NCI-H2196 treated with DMSO at 0.1 percent for 48 hours (cell line): ENCODE measurements at regions not wholly inside any gene's neighbourhood (a gene's known extent, or its start where the extent isn't known, plus 50 kb on each side); places are given as distances from the start of the nearest gene placed in this dataset.
"Not testable (repeated sequence)": the region's sequence is repeated elsewhere in the genome, so short reads cannot be mapped to it uniquely, and the experiment has no call there.

Source experiments
- DNase-seq: peaks from one replicate; lab custom pipeline; 2025; ENCODE audit not compliant: unreplicated experiment; lab: John Stamatoyannopoulos, UW

- no peak for DNase-seq
Measured at GRCh38 chr3:191813245-191813644, 352.3 kb downstream of the PYDC2 start.

- no peak for DNase-seq
Measured at GRCh38 chr3:191848818-191849217, 387.9 kb downstream of the PYDC2 start.

GRCh38 chr3:191859531-191859930 lies 398.6 kb downstream of the PYDC2 start:
- no peak for DNase-seq

GRCh38 chr3:191869738-191870415 lies 408.9 kb downstream of the PYDC2 start:
- no peak for DNase-seq

- no peak for DNase-seq
Measured at GRCh38 chr3:191873736-191874135, 412.8 kb downstream of the PYDC2 start.

- DNase-seq: no peak
Measured at GRCh38 chr3:191882289-191882688, 421.3 kb downstream of the PYDC2 start.

- no peak for DNase-seq
Measured at GRCh38 chr3:191884132-191884531, 423.2 kb downstream of the PYDC2 start.

- DNase-seq: no peak
Measured at GRCh38 chr3:191889106-191889505, 428.1 kb downstream of the PYDC2 start.

GRCh38 chr3:191889756-191890155 lies 428.8 kb downstream of the PYDC2 start:
- no peak for DNase-seq

- no peak for DNase-seq
Measured at GRCh38 chr3:191894406-191894805, 433.4 kb downstream of the PYDC2 start.

GRCh38 chr3:191901741-191902140 lies 440.8 kb downstream of the PYDC2 start:
- no peak for DNase-seq

- no peak for DNase-seq
Measured at GRCh38 chr3:191912616-191913204, 451.7 kb downstream of the PYDC2 start.

GRCh38 chr3:191915712-191916111 lies 454.7 kb downstream of the PYDC2 start:
- DNase-seq: no peak

- no peak for DNase-seq
Measured at GRCh38 chr3:191919491-191920026, 458.6 kb downstream of the PYDC2 start.

GRCh38 chr3:191922570-191922969 lies 461.6 kb downstream of the PYDC2 start:
- no peak for DNase-seq

- DNase-seq: not testable (repeated sequence)
Measured at GRCh38 chr3:191927183-191927817, 466.3 kb downstream of the PYDC2 start.

GRCh38 chr3:191927998-191928397 lies 467.0 kb downstream of the PYDC2 start:
- DNase-seq: not testable (repeated sequence)

GRCh38 chr3:191944835-191945234 lies 483.9 kb downstream of the PYDC2 start:
- DNase-seq: no peak

- no peak for DNase-seq
Measured at GRCh38 chr3:191952186-191952585, 491.2 kb downstream of the PYDC2 start.

GRCh38 chr3:191952609-191953008 lies 491.6 kb downstream of the PYDC2 start:
- no peak for DNase-seq

GRCh38 chr3:191958980-191959671 lies 498.2 kb downstream of the PYDC2 start:
- DNase-seq: no peak
